NK-92 treated with Interleukin-12 subunit alpha and Interleukin-12 subunit beta, amount 100 ng/mL, for 24 hours (cell line): ENCODE measurements at regions not wholly inside any gene's neighbourhood (a gene's known extent, or its start where the extent isn't known, plus 50 kb on each side); places are given as distances from the start of the nearest gene placed in this dataset.

ENCODE experiments used
- DNase-seq: peaks from one replicate; lab custom pipeline; 2025; lab: John Stamatoyannopoulos, UW

DNA sequence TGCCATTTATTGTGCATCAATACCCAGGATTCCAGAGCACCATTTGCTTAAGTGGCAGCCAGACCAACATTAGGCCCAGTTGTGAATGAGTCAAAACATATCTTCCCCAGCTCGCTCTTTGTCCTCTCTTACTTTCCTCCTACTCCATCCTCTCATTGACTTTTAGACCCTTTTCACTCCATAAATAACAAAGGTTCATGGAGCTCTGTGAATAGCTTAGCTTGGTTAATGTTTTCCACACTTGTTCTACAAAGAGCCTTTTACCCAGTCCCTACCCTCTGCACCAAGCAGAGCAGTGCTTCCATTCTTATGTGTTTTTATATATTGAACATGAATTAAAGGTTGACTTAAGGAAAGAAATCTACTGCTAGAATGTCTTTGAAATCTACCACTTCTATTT is 625.8 kb upstream of the FANCL start:
- no peak for DNase-seq

DNA sequence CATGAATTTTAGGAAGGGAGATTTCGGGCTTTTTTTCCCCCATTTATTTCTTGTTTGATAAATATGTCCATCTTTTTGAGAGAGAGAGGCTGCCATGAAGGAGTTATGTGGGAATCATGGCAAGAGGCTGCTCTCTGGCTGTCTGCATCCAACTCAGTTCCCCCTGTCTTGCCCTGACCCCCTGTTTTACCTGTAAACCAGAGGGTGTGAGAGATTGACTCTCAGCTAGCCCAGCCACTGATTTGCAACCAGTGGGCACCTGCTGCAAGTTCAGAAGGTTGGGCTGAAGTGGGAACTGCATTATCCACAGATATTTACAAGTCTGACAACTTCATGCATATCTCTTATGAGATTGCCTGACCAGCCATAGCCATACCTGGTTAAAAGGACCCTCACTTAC is 625.4 kb upstream of the FANCL start:
- no peak for DNase-seq

DNA sequence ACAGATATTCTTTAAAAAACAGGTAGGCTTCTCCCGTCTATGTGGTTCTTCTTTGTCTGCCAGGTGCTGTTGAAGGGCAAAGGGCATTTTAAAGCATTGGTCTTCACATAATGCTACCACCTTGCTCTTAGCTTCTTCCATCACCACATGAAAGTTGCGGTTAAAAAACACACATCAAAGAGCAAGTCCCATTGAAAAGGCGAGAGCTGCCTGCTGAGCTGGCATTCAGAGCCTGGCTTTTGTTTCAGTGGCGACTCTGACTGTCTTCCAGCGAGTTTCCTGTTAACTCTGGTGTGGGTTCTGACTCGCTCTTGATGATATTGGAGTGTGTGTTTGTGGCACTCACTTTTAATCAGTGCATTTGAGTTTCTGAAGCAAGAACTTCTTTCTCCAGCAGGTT is 624.9 kb upstream of the FANCL start:
- DNase-seq = no peak

DNA sequence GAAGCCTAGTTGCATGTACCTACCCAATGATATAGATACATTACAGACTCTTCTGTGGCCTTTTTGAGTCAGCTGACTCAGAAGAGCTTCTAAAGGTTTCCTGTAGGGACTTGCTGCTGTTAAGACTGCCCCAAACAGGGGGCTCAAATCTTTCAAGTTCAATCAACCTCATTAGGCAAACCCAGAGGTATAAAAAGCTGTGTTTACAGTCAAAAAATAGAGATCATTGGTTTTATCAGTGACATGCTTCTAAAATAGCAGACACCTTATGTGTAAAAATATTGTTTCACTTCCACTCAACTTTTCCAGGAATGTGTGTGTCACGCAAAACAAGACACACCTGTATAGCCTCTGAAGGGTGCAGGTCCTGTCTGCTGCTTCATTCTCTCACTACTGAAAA is 624.3 kb upstream of the FANCL start:
- no peak for DNase-seq

DNA sequence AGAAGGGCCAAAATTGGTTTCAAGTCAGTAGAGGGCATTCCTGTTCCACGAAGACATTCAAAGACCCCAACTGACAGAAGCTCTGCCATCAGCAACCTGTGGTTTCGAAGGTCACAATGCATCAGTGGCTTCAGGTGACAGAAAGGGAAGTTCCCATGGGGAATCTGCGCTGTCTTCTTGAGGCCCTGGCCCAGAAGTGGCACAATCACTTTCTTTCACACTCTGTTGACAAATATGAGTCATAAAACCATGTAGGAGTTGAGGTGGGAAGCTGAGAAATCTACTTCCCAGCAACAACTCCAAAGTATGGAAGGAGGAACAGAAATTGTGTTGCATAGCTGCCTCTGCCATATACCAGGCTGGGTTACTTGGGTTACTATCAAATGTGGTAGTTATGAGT is 621.1 kb upstream of the FANCL start:
- no peak for DNase-seq

DNA sequence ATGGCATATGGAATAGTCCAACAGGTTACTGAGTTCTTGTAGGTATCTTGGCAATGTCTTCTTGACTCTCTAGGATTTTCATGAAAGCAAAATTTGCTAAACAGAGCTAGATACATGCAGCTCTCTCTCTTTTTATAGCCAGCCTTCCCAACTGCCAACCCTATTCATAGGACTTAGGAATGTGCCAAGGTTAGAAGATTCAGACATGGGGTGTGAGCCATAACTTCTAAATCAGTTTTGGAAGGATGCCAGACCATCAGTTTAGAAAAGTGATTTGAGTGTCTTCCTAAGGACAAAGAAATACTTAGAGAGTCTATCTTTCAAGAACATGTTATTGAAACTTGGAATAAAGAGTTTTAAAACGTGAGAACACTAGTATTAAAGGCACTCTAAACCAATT is 619.5 kb upstream of the FANCL start:
- DNase-seq = no peak

DNA sequence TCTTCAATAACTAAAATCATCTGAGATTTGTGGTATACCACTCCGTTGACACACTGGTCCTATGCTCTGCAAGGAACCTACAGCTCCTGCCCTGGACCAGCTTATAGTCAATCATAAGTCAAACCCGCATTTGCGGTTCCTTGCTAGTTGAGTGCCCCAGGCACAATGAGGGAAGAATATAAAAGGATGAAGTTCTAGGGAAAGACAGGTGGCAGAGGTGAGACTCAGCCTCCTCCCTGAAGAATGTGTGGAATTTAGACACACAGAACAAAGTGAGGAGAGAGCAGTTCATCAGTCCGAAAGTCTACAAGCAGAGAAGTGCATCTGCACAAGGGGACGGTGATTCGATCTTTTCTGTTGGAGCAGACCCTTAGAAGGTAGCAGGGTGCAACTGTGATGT is 615.0 kb upstream of the FANCL start:
- no peak for DNase-seq

DNA sequence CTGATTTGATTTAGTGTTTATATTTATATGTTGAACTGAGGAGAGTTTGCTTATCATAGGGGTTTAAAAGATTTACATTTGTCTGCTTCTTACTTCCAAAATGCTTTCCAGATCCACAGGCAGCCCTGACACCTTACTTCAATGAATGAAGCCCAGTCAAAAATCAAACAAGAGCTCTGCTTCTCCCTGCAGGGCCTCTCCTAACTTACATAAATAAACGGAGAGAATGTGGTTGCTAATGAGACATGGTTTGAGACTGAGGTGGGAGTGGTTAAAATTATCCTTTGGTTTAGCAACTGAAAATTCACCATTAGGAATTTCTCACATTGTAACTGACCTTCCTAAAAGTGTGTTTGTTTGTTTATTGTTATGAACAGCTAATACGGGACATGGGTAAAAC is 612.3 kb upstream of the FANCL start:
- DNase-seq = no peak

DNA sequence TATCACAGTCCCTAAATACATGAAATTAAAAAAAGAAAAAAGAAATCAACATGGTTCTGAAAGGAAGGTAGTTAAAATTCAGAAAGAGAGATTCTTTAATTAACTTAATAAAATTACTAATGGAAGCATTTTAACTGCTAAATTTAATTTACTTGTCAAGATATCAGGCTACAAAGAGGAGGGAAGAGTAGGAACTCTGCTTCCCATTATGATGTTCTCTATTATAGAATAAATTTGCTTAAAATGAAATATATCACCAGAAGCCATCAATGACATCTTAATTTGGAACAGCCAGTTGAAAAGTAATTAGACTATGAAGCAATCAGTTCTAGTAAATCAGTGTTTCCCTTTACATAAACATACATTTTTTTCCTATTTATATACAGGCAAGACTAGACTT is 611.8 kb upstream of the FANCL start:
- DNase-seq = no peak

DNA sequence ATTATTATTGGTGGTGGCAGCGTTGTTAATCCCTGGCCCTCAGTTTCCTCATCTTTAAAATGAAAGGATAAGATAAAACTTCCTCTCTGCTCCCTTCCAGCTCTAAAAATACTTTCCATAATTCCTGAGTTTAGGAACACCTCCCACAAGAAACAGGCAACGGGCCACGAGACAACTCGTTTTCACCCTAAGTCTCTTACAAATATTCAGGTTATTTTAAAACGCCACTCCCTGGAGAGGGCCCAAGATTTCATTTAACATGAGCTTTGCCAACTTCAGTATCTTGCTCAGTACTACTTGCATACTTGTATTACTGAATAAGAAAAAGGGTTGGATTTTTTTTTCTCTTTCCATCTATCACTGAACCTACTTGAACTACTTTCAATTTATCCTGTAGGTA is 611.1 kb upstream of the FANCL start:
- no peak for DNase-seq

DNA sequence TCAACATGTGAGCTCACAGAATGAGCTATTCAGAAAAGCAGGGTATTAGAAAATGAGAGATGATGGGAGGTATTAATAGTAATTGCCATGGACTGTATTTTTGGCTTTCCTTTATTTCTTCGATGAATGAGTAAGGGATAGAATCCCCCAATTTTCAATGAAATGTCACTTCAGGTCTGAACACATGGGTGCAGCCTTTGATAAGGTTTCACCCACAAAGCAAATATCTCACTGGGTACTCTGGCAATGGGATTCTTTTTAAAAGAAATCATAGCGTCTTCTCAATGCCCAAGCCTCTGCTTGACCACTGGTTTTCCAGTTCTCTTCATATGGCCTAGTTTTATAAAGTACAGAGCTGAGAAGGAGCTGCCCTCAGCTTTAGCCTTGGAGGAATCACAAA is 610.5 kb upstream of the FANCL start:
- DNase-seq = no peak

DNA sequence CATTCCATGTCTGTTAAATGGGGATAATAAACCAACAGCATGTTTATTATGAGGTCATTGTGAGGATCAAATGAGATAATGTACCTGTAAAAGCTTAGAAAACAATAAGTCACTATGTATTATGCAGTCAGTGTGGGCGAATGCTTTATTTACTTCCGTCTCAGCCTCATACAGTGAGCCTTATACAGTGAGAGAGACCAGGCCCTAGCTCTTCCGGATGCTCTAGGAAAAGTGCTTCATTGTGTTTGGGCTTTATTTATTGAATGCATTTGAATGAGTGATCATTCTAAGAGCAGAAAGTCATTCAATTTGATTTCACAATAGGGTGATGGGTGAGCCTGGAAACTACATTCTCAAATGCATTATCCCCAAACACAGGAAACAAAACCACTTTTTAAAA is 603.9 kb upstream of the FANCL start:
- DNase-seq = no peak

DNA sequence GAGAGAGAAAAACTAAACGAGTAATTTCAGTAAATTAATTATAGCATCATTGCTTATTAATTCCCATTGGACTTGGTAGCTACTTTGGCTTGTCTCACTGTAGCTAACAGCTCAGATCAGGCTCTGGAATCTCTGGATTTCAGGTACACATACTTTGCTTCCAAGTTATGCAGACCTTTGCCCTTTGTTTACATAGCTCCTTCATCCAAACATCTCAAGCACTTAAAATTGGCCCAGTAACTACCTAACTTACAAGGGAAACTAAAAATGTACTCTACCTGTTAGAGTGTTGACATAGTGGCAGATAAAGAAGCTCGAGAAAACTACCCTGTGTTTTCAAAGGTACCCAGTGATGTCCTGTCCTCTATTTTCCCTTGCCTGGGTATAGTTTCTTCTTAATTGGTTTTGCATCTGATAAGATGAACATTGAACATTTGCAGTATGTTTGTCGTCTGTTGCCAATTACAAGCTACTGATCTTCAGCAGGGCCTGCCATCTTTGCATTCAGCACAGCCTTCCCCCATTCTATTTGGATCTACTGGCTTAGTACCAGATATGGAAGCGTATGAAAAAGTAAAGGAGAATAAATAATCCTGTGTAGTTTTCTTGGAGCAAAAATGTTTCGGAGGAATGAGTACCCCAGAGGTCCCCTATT is 601.5 kb upstream of the FANCL start:
- DNase-seq = no peak

DNA sequence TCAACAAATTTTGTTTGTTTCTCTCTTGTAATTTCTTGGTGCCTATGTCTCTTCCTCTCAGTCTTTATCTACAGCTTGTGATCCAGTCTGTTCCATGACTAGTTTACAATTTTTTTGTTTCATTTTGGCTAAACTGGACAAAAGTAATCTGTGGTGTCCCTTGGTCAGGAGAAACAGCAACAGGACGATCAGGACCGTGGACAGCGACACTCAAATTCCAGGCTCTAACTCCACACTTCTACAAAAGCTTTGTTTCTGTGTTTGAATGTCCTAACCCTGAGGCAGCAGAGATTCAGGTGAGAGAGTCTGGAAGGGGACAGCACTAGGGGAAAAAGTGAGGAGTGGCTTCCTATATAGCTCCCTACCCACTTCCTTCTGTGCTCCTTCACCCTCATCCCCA is 593.3 kb upstream of the FANCL start:
- no peak for DNase-seq

DNA sequence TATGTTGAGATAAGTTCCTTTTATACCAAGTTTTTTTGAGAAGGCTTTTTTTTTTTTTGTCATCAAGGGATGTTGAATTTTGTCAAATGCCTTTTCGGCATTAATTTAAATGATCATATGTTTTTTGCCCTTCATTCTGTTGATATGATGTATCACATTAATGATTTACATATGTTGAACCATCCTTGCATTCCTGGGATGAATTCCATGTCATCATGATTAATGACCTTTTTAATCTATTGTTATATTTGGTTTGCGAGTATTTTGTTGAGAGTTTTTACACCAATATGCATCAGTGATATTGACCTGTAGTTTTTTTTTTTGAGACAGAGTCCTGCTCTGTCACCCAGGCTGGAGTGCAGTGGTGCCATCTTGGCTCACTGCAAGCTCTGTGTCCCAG is 585.7 kb upstream of the FANCL start:
- no peak for DNase-seq

DNA sequence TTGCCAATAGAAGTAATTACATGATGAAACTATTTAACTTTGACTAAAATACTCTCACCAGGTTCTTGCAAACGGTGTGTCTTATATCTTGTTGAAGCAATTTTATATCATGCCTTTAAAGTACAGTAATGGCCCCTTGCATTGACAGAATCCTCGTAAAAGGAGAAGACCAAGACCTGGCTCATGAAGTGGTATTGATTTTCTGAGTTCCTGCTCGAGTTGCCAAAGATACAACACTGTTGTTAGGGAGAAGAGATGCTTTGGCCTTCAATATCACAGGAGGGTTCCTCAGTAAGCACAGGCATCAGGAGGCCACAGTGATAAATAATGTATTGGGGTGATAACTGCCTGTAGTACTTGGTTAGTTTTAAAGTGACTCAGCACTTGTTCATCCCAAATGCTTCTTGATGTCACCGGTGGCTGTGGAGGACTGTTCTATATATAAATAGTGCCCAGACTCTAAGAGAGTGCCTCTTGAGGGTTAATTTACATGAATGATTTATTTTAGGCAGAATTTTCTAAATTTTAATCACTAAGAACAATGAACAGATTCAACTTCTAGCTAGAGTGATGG is 571.7 kb upstream of the FANCL start:
- no peak for DNase-seq

DNA sequence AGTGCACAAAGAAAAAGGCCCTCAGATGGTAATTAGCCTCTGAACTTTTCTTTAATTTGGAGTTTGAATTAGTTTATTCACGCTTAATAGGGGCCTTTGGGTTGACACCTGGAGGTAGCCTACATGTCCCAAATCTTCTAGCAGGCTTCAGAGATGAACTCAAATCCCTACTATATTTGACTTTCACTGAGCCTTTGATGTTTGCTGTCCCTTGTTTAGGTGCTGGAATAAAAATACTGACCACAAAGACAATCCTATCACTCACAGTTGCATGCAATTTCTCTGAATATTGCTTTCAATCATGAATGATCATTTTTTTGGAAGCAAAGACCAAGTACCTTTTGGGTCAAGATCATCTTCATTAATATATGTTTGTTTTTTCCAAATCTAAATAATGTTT is 564.0 kb upstream of the FANCL start:
- DNase-seq = no peak

DNA sequence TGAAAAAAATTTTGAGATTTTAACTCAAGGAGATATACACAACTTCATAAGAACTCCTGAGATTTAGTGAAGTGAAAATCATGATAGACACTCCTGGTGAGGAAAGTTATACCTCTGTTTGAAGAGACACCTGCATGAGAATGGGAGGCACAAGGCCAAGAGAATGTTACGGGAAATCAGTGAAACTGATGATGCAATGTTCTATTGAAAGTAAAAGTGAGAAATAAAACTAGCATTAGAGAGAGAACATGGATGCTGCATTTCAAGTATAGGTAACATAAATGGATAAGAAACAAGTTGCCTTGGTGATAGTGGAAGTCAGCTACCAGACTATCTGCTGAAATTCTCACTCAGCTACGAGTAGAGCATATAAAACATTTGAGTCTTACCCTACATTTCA is 562.1 kb upstream of the FANCL start:
- DNase-seq = no peak

DNA sequence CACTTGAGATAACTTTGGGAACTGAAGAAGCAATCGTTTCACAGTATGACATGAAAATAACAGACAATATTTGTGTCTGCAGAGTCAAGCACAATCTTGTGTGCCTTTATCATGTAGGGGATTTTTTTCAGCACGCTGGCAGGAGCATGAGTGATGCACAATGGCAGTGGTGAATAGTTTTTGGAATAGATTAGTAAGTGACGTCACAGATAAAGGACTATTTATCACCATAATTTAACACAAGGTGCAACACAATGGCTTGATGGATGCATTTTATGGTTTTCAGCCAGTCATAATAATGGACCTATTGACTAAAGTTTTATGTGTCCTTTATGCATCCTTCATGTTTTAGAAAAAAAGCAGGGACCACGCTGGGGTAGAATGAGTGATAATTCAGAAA is 559.8 kb upstream of the FANCL start:
- no peak for DNase-seq

DNA sequence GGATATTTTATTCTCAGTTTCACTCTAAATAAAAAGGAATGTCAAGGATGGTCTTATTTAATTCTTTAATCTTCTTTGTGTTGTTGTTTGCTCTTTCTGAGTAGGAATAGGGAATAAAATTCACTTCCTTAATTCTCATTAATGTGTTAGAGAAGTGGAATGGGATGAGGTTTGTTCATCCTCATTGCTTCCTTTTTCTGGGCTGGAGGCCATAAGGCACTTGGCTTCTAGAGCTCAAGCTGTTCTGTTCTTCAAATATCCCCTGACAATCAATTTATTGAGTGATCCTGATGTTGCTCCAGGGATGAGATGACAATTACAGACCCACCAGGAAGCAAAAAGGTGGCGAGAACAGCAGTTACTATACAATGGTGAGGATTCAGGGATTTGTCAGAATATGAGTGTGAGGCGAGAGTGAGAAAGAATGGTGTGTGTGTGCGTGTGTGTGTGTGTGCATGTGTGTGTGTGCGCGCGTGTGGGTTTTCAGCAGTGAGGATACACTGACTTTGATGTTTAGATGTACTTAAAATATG is 557.6 kb upstream of the FANCL start:
- no peak for DNase-seq

DNA sequence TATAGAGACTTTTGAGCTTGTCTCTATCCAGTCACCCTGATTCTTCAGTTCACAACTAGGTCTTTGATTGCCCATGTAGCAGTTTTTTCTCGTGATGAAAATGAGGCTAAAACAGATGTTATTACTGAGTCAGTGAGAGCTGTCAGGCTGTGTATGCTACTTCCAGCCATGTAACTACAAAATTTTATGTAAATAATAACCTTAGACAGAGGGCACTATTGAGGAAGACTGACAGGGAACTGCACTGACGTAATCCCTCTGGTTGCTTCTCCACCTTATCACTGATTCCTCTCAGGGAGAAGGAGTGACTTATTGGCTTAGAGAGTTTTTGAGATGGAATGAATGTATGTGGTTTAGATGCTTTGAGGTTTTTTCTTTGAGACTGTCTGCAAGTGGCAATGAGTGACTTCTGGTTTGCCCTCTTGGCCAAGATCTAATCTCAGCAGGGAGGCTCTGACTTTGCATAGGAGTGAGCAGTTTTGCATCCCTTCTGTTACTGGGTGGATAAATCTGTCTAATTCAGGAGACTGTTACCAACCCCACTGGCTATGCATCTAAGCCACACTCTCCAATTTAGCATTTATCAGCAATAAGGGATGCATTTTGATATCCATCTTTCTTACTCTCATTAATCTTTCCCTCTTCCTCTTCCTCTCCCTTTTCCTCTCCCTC is 555.2 kb upstream of the FANCL start:
- no peak for DNase-seq

DNA sequence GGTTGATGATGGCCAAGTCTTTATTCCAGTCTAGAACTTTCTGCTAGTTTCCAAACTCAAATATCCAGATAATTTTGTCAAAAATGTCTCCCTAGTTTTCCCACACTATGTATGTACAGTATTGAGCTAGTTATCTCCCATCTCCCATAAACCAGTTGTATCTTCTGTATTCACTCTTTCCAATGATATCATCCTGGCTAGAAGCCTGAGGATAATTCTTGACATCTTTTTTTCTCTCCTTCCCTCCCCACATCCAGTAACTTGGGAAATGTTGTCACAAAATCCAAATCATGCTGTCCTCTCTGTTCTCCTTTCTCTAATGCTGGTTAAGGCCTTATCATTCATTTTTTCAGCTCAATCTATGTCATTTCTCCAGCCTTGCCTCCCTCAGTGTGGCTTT is 553.8 kb upstream of the FANCL start:
- no peak for DNase-seq

DNA sequence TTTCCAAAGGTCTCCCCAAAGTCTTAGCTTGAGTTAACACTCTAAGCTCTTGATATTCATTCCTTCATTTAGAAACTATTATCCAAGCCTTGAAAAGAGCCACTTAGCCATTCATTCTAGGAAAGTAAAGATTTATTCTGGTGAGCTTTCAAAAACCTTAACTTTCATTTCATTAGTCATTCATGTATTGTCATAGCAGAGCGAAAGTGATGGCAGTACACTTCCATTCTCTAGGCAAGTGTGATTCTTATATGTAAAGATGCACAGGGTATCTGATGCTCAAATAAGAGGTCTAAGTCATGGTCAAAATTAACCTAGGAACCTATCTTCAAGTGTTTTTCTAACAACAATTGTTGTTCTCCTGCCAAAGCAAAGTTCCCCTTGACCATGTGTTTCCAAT is 553.0 kb upstream of the FANCL start:
- DNase-seq = no peak

DNA sequence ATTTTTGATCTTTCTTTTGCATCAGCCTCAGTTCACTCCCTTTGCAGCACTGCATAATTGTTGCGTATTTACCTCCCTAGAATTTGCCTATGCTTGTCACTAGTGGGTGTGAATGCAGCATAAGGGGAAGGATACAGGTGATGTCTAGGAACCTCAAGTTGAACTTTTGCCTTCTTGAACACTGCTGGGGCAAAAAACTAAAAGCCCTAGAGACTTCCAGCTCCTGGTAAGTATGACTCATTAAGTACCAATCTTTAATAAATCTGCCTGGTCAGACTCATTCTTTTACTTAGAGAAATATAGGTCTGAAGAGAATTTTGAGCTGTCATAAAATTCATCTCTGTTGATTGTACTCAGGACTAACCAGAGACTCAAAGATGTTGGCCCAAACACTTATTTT is 547.3 kb upstream of the FANCL start:
- DNase-seq = no peak
